Immature natural killer cell (primary cell): ENCODE measurements at regions not wholly inside any gene's neighbourhood (a gene's known extent, or its start where the extent isn't known, plus 50 kb on each side); places are given as distances from the start of the nearest gene placed in this dataset.
"Not testable (repeated sequence)": the region's sequence is repeated elsewhere in the genome, so short reads cannot be mapped to it uniquely, and the experiment has no call there.

ENCODE experiments used
- DNase-seq, 3 donors: peaks; one replicate each; pipeline ENCODE4 v3.0.0; 2022; ENCODE audit warnings: mixed read lengths in 1 of 3
- H3K27ac Mint-ChIP-seq, 6 donors: one replicate each; pipeline ENCODE4 v1.8.0; 2020; ENCODE audit warnings: mixed read lengths in 6 of 6, mild to moderate bottlenecking in 5 of 6, inconsistent platforms in 4 of 6, moderate library complexity in 3 of 6
- H3K27me3 Mint-ChIP-seq, 3 donors: one replicate each; pipeline ENCODE4 v1.8.0; 2020 to 2021; ENCODE audit warnings: low read depth in 3 of 3, mild to moderate bottlenecking in 3 of 3, mixed read lengths in 3 of 3, moderate library complexity in 3 of 3, inconsistent platforms in 1 of 3
- H3K36me3 Mint-ChIP-seq, 3 donors: one replicate each; pipeline ENCODE4 v1.8.0; 2020; ENCODE audit warnings: mixed read lengths in 3 of 3, inconsistent platforms in 2 of 3, mild to moderate bottlenecking in 2 of 3
- H3K4me1 Mint-ChIP-seq, 2 donors: one replicate each; pipeline ENCODE4 v1.8.0; 2020; ENCODE audit warnings: inconsistent platforms in 2 of 2, mild to moderate bottlenecking in 2 of 2, mixed read lengths in 2 of 2, moderate library complexity in 1 of 2
- H3K4me3 Mint-ChIP-seq, 5 donors: one replicate each; pipeline ENCODE4 v1.8.0; 2020; ENCODE audit warnings: mild to moderate bottlenecking in 5 of 5, mixed read lengths in 5 of 5, inconsistent platforms in 3 of 5, moderate library complexity in 3 of 5
- H3K9me3 Mint-ChIP-seq, 6 donors: one replicate each; pipeline ENCODE4 v1.8.0; 2020; ENCODE audit warnings: mild to moderate bottlenecking in 6 of 6, mixed read lengths in 6 of 6, inconsistent platforms in 4 of 6, moderate library complexity in 3 of 6

GRCh38 chr12:124070394-124071074 lies 97.5 kb downstream of the ZNF664 start:
- not testable (repeated sequence) for H3K27me3 Mint-ChIP-seq, H3K36me3 Mint-ChIP-seq, DNase-seq, H3K27ac Mint-ChIP-seq, H3K4me3 Mint-ChIP-seq, H3K9me3 Mint-ChIP-seq
- peaks cover 8 to 11% of the 10 kb centered on the region in 2 donors for H3K4me1 Mint-ChIP-seq

DNA sequence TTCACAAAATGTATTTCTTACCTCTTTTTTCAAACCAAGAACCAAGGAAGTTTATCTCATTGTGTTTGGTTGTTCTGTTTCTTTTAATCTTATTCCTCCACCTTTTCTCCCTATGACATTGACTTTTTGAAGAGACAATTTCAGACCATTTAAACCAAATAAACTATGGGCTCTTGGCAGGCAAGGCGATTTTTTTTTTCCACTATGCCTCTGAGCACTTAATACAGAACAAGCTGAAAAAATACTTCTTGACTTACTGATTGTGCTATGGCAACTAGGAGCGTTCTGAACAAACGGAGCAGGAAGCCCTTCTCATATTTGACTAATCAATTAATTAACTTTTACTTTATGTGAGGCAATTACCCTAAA lies 98.0 kb downstream of the ZNF664 start:
- Mint-ChIP-seq H3K27me3 (peaks cover 0 to 7% (median 2%) of the 10 kb centered on the region in 3 donors), H3K9me3 (peaks cover 0 to 6% (median 0%) of the 10 kb centered on the region in 6 donors), H3K36me3 (no peaks in the 10 kb centered on the region), H3K4me1 (peaks cover 8 to 11% of the 10 kb centered on the region in 2 donors), H3K27ac (no peak overlapping the region), H3K4me3 (no peak overlapping the region)
- no peak for DNase-seq

DNA sequence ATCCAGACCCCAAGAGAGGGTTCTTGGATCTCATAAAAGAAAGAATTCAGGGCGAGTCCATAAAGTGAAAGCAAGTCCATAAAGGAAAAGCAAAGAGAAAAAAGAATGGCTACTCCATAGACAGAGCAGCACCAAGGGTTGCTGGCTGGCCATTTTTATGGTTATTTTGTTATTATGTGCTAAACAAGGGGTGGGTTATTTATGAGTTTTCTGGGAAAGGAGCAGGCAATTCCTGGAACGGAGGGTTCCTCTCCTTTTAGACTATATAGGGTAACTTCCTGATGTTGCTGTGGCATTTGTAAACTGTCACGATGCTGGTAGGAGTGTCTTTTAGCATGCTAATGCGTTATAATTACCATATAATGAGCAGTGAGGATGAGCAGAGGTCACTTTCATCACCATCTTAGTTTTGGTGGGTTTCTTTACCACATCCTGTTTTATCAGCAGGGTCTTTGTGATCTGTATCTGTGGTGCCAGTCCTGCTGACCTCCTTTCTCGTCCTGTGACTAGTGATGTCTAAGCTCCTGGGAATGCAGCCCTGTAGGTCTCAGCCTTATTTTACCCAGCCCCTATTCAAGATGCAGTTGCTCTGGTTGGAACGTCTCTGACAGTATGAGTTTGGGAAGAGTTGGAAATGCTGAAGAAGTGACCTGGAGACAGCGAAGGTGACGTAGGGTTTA lies 100.5 kb downstream of the ZNF664 start:
- Mint-ChIP-seq H3K36me3 (no peaks in the 10 kb centered on the region), H3K4me3 (no peak overlapping the region), H3K27ac (no peak overlapping the region), H3K9me3 (no peaks in the 10 kb centered on the region), H3K4me1 (peaks cover 8 to 11% of the 10 kb centered on the region in 2 donors), H3K27me3 (peaks cover 0 to 5% (median 2%) of the 10 kb centered on the region in 3 donors)
- DNase-seq: no peak

DNA sequence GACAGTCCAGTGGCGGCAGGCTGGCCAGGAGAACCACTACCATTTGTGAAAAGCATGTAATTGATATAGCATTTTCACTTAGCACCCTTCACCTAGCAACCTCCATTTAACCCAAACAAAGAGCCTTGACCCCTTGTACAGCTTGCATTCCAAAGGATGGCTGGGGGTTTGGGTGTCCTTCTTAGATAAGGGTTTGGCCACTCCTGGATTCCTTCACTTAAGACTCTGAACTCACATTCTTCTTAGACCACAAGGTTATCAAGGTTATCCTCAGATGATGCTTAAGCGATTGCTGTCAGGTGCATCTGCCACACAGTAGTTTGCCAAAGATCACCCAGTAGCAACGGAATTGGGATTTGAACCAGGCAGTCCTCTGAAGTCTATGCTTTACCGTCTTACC lies 102.8 kb downstream of the ZNF664 start:
- DNase-seq: no peak
- Mint-ChIP-seq H3K4me1 (peaks cover 8 to 11% of the 10 kb centered on the region in 2 donors), H3K36me3 (no peaks in the 10 kb centered on the region), H3K4me3 (no peak overlapping the region), H3K27me3 (peaks cover 0 to 5% (median 0%) of the 10 kb centered on the region in 3 donors), H3K9me3 (no peaks in the 10 kb centered on the region), H3K27ac (no peak overlapping the region)

DNA sequence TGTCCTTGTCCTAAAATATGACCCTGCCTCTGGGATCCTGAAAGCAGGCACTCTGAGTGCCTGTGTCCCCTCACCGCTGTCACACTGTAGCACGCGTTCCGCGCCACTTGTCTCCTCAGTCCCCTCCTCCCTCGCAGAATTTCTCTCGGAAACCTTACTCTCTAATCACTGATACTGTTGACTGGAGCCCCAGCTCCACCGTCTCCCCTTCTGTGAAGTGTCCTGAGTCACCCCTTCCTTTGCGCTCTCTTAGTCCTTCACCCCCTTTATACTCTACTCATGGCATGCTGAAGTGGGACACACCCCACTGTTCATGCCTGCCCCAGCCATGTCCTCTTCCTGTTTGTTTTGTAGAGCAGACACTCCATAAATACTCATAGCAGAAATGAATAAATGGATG lies 104.7 kb downstream of the ZNF664 start:
- H3K9me3 Mint-ChIP-seq: no peaks in the 10 kb centered on the region
- H3K27ac Mint-ChIP-seq: peak overlapping the region in 1 of 6 donors; percentile 3
- no peak overlapping the region for H3K4me3 Mint-ChIP-seq
- H3K4me1 Mint-ChIP-seq: peaks cover 8 to 11% of the 10 kb centered on the region in 2 donors
- no peak for DNase-seq
- H3K36me3 Mint-ChIP-seq: no peaks in the 10 kb centered on the region
- peaks cover 0 to 5% (median 0%) of the 10 kb centered on the region in 3 donors for H3K27me3 Mint-ChIP-seq

DNA sequence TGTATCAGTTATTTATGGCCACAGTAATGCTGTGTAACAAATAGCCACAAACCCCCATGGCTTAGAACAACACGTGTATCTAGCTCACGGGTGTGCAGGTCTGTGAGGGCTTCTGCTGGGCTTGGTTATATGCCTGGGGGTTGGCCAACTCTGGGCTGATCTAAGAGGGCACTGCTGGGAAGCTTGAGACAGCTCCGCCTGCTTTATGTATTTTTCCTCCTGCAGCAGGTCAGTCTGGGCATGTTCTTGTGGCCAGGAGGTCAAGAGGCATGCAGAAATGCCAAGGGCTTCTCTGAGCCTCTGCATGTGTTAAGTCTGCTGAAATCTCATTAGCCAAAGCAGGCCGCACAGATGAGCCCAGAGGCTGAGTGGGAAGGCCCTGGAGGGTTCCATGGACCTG lies 105.8 kb downstream of the ZNF664 start:
- DNase-seq: no peak
- H3K27ac Mint-ChIP-seq: no peak overlapping the region
- no peaks in the 10 kb centered on the region for H3K4me1 Mint-ChIP-seq
- H3K27me3 Mint-ChIP-seq: peaks cover 0 to 2% (median 2%) of the 10 kb centered on the region in 3 donors
- H3K9me3 Mint-ChIP-seq: no peaks in the 10 kb centered on the region
- H3K4me3 Mint-ChIP-seq: no peak overlapping the region
- no peaks in the 10 kb centered on the region for H3K36me3 Mint-ChIP-seq

- DNase-seq: no peak
- Mint-ChIP-seq H3K27me3 (peaks cover 2 to 9% (median 2%) of the 10 kb centered on the region in 3 donors), H3K4me3 (no peak overlapping the region), H3K9me3 (no peaks in the 10 kb centered on the region), H3K36me3 (no peaks in the 10 kb centered on the region), H3K27ac (no peak overlapping the region), H3K4me1 (peaks cover 2 to 13% of the 10 kb centered on the region in 2 donors)
Measured at GRCh38 chr12:124080649-124081048, 107.6 kb downstream of the ZNF664 start.

- Mint-ChIP-seq H3K4me3 (no peak overlapping the region), H3K27me3 (peaks cover 2 to 9% (median 2%) of the 10 kb centered on the region in 3 donors), H3K4me1 (peaks cover 2 to 13% of the 10 kb centered on the region in 2 donors), H3K9me3 (no peaks in the 10 kb centered on the region), H3K27ac (no peak overlapping the region), H3K36me3 (no peaks in the 10 kb centered on the region)
- DNase-seq: no peak
Measured at GRCh38 chr12:124082012-124082411, 109.0 kb downstream of the ZNF664 start.

DNA sequence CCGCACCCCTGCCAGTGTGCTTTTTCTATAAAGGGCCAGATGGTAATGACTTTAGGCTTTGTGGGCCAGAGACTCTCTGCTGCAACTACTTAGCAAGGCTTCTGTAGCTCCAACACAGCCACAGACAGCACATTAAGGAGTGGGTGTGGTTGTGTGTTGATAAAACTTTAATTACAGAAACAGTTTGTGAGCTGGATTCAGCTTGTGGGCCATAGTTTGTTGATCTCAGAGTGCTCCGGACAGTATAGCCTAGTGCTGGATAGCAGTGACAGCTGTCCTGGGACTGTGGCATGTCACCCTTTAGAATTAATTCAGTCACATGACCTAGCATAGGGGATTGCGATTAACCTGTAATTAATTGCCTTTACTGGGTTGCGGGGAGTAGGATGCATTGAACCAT lies 109.7 kb downstream of the ZNF664 start:
- Mint-ChIP-seq H3K4me3 (no peak overlapping the region), H3K4me1 (peaks cover 2 to 13% of the 10 kb centered on the region in 2 donors), H3K9me3 (no peaks in the 10 kb centered on the region), H3K36me3 (no peaks in the 10 kb centered on the region), H3K27ac (no peak overlapping the region), H3K27me3 (peaks cover 2 to 9% (median 2%) of the 10 kb centered on the region in 3 donors)
- no peak for DNase-seq

DNA sequence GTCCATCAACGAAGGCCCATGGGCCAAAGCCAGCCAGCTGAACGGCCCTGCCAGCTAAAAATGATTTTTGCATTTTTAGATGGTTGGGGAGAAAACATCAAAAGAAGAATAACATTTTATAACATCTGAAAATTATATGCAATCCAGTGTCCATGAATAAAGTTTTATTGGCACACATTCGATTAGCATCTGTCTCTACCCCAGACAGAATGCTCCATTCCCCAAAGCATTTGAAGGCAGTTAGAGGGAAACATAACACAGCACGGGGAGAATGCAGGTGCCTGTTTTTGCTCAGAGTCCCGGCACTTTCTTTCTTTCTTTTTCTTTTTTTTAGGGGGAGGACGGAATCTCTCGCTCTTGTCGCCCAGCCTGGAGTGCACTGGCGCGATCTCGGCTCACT lies 110.7 kb downstream of the ZNF664 start:
- Mint-ChIP-seq H3K9me3 (no peaks in the 10 kb centered on the region), H3K4me3 (no peak overlapping the region), H3K36me3 (peaks cover 0 to 2% (median 0%) of the 10 kb centered on the region in 3 donors), H3K27me3 (peaks cover 2 to 7% (median 2%) of the 10 kb centered on the region in 3 donors), H3K27ac (no peak overlapping the region), H3K4me1 (peaks cover 2 to 13% of the 10 kb centered on the region in 2 donors)
- no peak for DNase-seq

GRCh38 chr12:124085419-124086296 lies 112.6 kb downstream of the ZNF664 start:
- no peak overlapping the region for H3K4me3 Mint-ChIP-seq
- H3K27me3 Mint-ChIP-seq: peaks cover 2 to 7% (median 2%) of the 10 kb centered on the region in 3 donors
- peaks cover 2 to 13% of the 10 kb centered on the region in 2 donors for H3K4me1 Mint-ChIP-seq
- DNase-seq: no peak
- no peaks in the 10 kb centered on the region for H3K9me3 Mint-ChIP-seq
- peaks cover 0 to 4% (median 0%) of the 10 kb centered on the region in 3 donors for H3K36me3 Mint-ChIP-seq
- no peak overlapping the region for H3K27ac Mint-ChIP-seq

- Mint-ChIP-seq H3K27me3 (peaks cover 2 to 7% (median 2%) of the 10 kb centered on the region in 3 donors), H3K4me1 (peaks cover 2 to 13% of the 10 kb centered on the region in 2 donors), H3K27ac (no peak overlapping the region), H3K9me3 (no peaks in the 10 kb centered on the region), H3K36me3 (peaks cover 0 to 4% (median 0%) of the 10 kb centered on the region in 3 donors), H3K4me3 (no peak overlapping the region)
- DNase-seq: no peak
Measured at GRCh38 chr12:124086299-124086898, 113.4 kb downstream of the ZNF664 start.

- peaks cover 0 to 4% (median 0%) of the 10 kb centered on the region in 3 donors for H3K36me3 Mint-ChIP-seq
- H3K27ac Mint-ChIP-seq: no peak overlapping the region
- no peaks in the 10 kb centered on the region for H3K9me3 Mint-ChIP-seq
- H3K4me3 Mint-ChIP-seq: no peak overlapping the region
- H3K27me3 Mint-ChIP-seq: peaks cover 2 to 7% (median 2%) of the 10 kb centered on the region in 3 donors
- H3K4me1 Mint-ChIP-seq: peaks cover 2 to 13% of the 10 kb centered on the region in 2 donors
- no peak for DNase-seq
Measured at GRCh38 chr12:124087266-124088051, 114.4 kb downstream of the ZNF664 start.
